NCI-H128 (cell line): ENCODE measurements at regions not wholly inside any gene's neighbourhood (a gene's known extent, or its start where the extent isn't known, plus 50 kb on each side); places are given as distances from the start of the nearest gene placed in this dataset.
A peak's percentile ranks its signal among the peaks of the same experiment; 100 is the strongest.
"Not testable (repeated sequence)": the region's sequence is repeated elsewhere in the genome, so short reads cannot be mapped to it uniquely, and the experiment has no call there.

Source experiments
- DNase-seq: peaks from one replicate; lab custom pipeline; 2025; ENCODE audit not compliant: unreplicated experiment; lab: John Stamatoyannopoulos, UW

- DNase-seq = no peak
Observed at GRCh38 chr6:139961190-139961589, 586.7 kb upstream of the CITED2 start.

- DNase-seq = no peak
Observed at GRCh38 chr6:139960671-139961070, 586.2 kb upstream of the CITED2 start.

- no peak for DNase-seq
Observed at GRCh38 chr6:139955366-139956155, 581.1 kb upstream of the CITED2 start.

- DNase-seq = no peak
Observed at GRCh38 chr6:139954463-139955071, 580.1 kb upstream of the CITED2 start.

- DNase-seq = not testable (repeated sequence)
Observed at GRCh38 chr6:139953780-139954179, 579.3 kb upstream of the CITED2 start.

- DNase-seq = no peak
Observed at GRCh38 chr6:139951172-139951571, 576.7 kb upstream of the CITED2 start.

- DNase-seq = no peak
Observed at GRCh38 chr6:139944976-139945375, 570.5 kb upstream of the CITED2 start.

GRCh38 chr6:139944131-139944530 lies 569.7 kb upstream of the CITED2 start:
- DNase-seq = peak; percentile 53

GRCh38 chr6:139943391-139943790 lies 568.9 kb upstream of the CITED2 start:
- DNase-seq = no peak

GRCh38 chr6:139942331-139942730 lies 567.9 kb upstream of the CITED2 start:
- no peak for DNase-seq

GRCh38 chr6:139941826-139942225 lies 567.4 kb upstream of the CITED2 start:
- no peak for DNase-seq

- DNase-seq = no peak
Observed at GRCh38 chr6:139940741-139941729, 566.6 kb upstream of the CITED2 start.

- no peak for DNase-seq
Observed at GRCh38 chr6:139939189-139939979, 564.9 kb upstream of the CITED2 start.

- DNase-seq = no peak
Observed at GRCh38 chr6:139932671-139933070, 558.2 kb upstream of the CITED2 start.

- no peak for DNase-seq
Observed at GRCh38 chr6:139931747-139932146, 557.3 kb upstream of the CITED2 start.

GRCh38 chr6:139927742-139928305 lies 553.4 kb upstream of the CITED2 start:
- DNase-seq = no peak

GRCh38 chr6:139927236-139927635 lies 552.8 kb upstream of the CITED2 start:
- DNase-seq = no peak

- no peak for DNase-seq
Observed at GRCh38 chr6:139926711-139927110, 552.3 kb upstream of the CITED2 start.

- no peak for DNase-seq
Observed at GRCh38 chr6:139925894-139926641, 551.6 kb upstream of the CITED2 start.
